WTC11 (cell line): ENCODE measurements at regions not wholly inside any gene's neighbourhood (a gene's known extent, or its start where the extent isn't known, plus 50 kb on each side); places are given as distances from the start of the nearest gene placed in this dataset.

Experiments used
- ATAC-seq: fragments of 200-7000 bp; cut with Tn5 transposase; 2 replicates; pipeline ENCODE4 v1.10.0; 2021; ENCODE audit warnings: mild to moderate bottlenecking, moderate library complexity
- CTCF ChIA-PET: fragments of 300-600 bp; sonication (Branson Sonifier 250); formaldehyde crosslinking; loops from one replicate; lab custom pipeline; 2021; ENCODE audit warnings: antibody characterized with exemption; lab: Charles Lee
- POLR2A ChIA-PET: fragments of 350-600 bp; sonication (Branson Sonifier 250); formaldehyde crosslinking; loops from one replicate; lab custom pipeline; 2021; ENCODE audit warnings: antibody characterized with exemption; lab: Charles Lee
- DNase-seq: peaks from one replicate; pipeline ENCODE4 v3.0.0; 2021; ENCODE audit warnings: low spot score
- H3K27ac Mint-ChIP-seq: 2 replicates; pipeline ENCODE4 v1.8.0; 2021; ENCODE audit warnings: mixed read lengths
- H3K27me3 Mint-ChIP-seq: 2 replicates; pipeline ENCODE4 v1.8.0; 2021; ENCODE audit warnings: low read depth, mild to moderate bottlenecking, moderate library complexity, mixed read lengths
- H3K36me3 Mint-ChIP-seq: 2 replicates; pipeline ENCODE4 v1.8.0; 2021; ENCODE audit warnings: mixed read lengths
- H3K4me1 Mint-ChIP-seq: 2 replicates; pipeline ENCODE4 v1.8.0; 2022; ENCODE audit warnings: mixed read lengths
- H3K4me3 Mint-ChIP-seq: 2 replicates; pipeline ENCODE4 v1.8.0; 2021; ENCODE audit warnings: mild to moderate bottlenecking, moderate library complexity, mixed read lengths
- H3K9me3 Mint-ChIP-seq: 2 replicates; pipeline ENCODE4 v1.8.0; 2021; ENCODE audit warnings: mixed read lengths
- CREB1 ChIP-seq: sonication (generic); formaldehyde crosslinking; IDR thresholded peaks from 2 replicates; pipeline ENCODE4 v1.8.0; 2023; ENCODE audit warnings: mild to moderate bottlenecking, missing genetic modification reagents
- ERG ChIP-seq: fragments of 250-450 bp; sonication (Bioruptor Pico); IDR thresholded peaks from 2 replicates; pipeline ENCODE4 v1.8.0; 2021; ENCODE audit warnings: mild to moderate bottlenecking
- FOXJ3 ChIP-seq: sonication (generic); formaldehyde crosslinking; IDR thresholded peaks from 2 replicates; pipeline ENCODE4 v1.9.0; 2021; ENCODE audit warnings: missing genetic modification reagents, mild to moderate bottlenecking, borderline replicate concordance
- GTF2I ChIP-seq: fragments of 250-450 bp; sonication (Bioruptor Pico); conservative IDR thresholded peaks from 2 replicates; pipeline ENCODE4 v1.4.0; 2021; ENCODE audit warnings: mild to moderate bottlenecking
- SMAD4 ChIP-seq: sonication (generic); formaldehyde crosslinking; IDR thresholded peaks from 2 replicates; pipeline ENCODE4 v1.8.0; 2022; ENCODE audit warnings: mild to moderate bottlenecking, missing genetic modification reagents
- TEAD1 ChIP-seq: sonication (generic); formaldehyde crosslinking; IDR thresholded peaks from 2 replicates; pipeline ENCODE4 v1.8.0; 2022; ENCODE audit warnings: mild to moderate bottlenecking, missing genetic modification reagents
- TEAD4 ChIP-seq: sonication (generic); formaldehyde crosslinking; IDR thresholded peaks from 2 replicates; pipeline ENCODE4 v1.8.0; 2022; ENCODE audit warnings: mild to moderate bottlenecking, missing genetic modification reagents
- ZBTB21 ChIP-seq: sonication (generic); formaldehyde crosslinking; IDR thresholded peaks from 2 replicates; pipeline ENCODE4 v1.8.1; 2023; ENCODE audit warnings: mild to moderate bottlenecking, missing genetic modification reagents, borderline replicate concordance
- ZNF317 ChIP-seq: sonication (generic); formaldehyde crosslinking; IDR thresholded peaks from 2 replicates; pipeline ENCODE4 v1.8.1; 2023; ENCODE audit warnings: low read depth, mild to moderate bottlenecking, moderate library complexity, missing genetic modification reagents, borderline replicate concordance
- TF ChIP-seq, protein P1 (sequence below): sonication (generic); formaldehyde crosslinking; IDR thresholded peaks from 2 replicates; pipeline ENCODE4 v1.8.1; 2022; ENCODE audit warnings: missing genetic modification reagents, borderline replicate concordance
- TF ChIP-seq, protein P2 (sequence below): fragments of 250-450 bp; sonication (Bioruptor Pico); IDR thresholded peaks from 2 replicates; pipeline ENCODE4 v1.9.0; 2021; ENCODE audit warnings: moderate library complexity, mild to moderate bottlenecking, inconsistent platforms, borderline replicate concordance
- TF ChIP-seq, protein P3 (sequence below): sonication (generic); formaldehyde crosslinking; IDR thresholded peaks from 2 replicates; pipeline ENCODE4 v1.8.0; 2022; ENCODE audit warnings: mild to moderate bottlenecking, missing genetic modification reagents
- TF ChIP-seq, protein P4 (sequence below): fragments of 200-600 bp; IDR thresholded peaks from 2 replicates; pipeline ENCODE4 v1.8.0; 2022; ENCODE audit warnings: antibody characterized with exemption
- TF ChIP-seq, protein P5 (sequence below): sonication (generic); formaldehyde crosslinking; IDR thresholded peaks from 2 replicates; pipeline ENCODE4 v1.8.0; 2023; ENCODE audit warnings: missing genetic modification reagents
- TF ChIP-seq, protein P6 (sequence below): sonication (generic); formaldehyde crosslinking; IDR thresholded peaks from 2 replicates; pipeline ENCODE4 v1.8.0; 2022; ENCODE audit warnings: missing genetic modification reagents

DNA sequence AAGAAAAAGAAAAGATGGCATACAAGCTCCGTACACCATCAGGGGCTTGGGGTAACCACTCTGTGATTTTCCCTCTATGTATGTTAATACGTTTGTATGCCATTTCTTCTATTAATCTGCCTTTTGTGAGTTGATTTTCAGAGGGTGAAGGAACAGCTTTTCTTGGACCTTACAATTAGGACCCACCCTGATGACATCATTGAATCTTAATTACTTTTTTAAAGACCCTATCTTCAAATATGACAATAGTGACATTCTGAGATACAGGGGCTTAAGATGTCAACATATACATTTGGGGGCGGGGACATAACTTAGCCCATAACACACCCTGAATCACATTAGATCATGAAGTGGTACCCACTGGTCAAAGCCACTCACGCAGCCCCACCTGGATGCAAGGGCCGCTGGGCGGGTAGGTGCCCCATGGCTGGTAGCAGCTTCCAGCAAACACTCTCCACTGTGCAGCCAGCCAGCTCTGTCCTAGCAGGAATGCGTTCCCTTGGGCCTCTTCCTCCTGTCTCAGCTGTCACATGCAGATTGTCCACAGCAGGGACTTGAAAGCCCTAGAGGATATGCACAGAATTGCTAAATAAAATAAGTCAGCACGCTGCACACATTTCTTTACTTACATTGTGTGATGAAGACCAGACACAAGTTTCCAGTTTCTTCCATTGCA is 74.5 kb downstream of the FOXF2 start:
- POLR2A ChIA-PET: no interaction called here
- Mint-ChIP-seq H3K4me3 (no peak overlapping the region), H3K27ac (0 out of 2 replicates have a peak overlapping the region, but pooled peaks have one; percentile 15), H3K36me3 (no peaks in the 10 kb centered on the region), H3K9me3 (0 out of 2 replicates have a peak, but pooled peaks cover 12% of the 10 kb centered on the region), H3K4me1 (peaks cover 32% of the 10 kb centered on the region), H3K27me3 (no peaks in the 10 kb centered on the region; the same call in 1 of the 2 replicates)
- ATAC-seq (no peak), DNase-seq (no peak)
- CTCF ChIA-PET: interaction anchor here (1.2 kb wide), 2 partner anchors 10 to 91 kb away, joined by 3 to 5 read pairs; no protein-coding TSS in a partner anchor
- TF ChIP-seq ZBTB21: no peak
- TF ChIP-seq, protein P1, sequence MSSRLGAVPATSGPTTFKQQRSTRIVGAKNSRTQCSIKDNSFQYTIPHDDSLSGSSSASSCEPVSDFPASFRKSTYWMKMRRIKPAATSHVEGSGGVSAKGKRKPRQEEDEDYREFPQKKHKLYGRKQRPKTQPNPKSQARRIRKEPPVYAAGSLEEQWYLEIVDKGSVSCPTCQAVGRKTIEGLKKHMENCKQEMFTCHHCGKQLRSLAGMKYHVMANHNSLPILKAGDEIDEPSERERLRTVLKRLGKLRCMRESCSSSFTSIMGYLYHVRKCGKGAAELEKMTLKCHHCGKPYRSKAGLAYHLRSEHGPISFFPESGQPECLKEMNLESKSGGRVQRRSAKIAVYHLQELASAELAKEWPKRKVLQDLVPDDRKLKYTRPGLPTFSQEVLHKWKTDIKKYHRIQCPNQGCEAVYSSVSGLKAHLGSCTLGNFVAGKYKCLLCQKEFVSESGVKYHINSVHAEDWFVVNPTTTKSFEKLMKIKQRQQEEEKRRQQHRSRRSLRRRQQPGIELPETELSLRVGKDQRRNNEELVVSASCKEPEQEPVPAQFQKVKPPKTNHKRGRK (CRISPR knock-in tag): no peak
- no peak for TF ChIP-seq CREB1 (CRISPR knock-in tag)
- TF ChIP-seq ZNF317 (CRISPR knock-in tag): no peak
- TF ChIP-seq GTF2I (CRISPR knock-in tag): no peak
- TF ChIP-seq FOXJ3 (CRISPR knock-in tag): no peak
- TF ChIP-seq SMAD4: no peak
- TF ChIP-seq, protein P2, sequence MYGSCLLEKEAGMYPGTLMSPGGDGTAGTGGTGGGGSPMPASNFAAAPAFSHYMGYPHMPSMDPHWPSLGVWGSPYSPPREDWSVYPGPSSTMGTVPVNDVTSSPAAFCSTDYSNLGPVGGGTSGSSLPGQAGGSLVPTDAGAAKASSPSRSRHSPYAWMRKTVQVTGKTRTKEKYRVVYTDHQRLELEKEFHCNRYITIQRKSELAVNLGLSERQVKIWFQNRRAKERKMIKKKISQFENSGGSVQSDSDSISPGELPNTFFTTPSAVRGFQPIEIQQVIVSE: no peak
- TF ChIP-seq, protein P3, sequence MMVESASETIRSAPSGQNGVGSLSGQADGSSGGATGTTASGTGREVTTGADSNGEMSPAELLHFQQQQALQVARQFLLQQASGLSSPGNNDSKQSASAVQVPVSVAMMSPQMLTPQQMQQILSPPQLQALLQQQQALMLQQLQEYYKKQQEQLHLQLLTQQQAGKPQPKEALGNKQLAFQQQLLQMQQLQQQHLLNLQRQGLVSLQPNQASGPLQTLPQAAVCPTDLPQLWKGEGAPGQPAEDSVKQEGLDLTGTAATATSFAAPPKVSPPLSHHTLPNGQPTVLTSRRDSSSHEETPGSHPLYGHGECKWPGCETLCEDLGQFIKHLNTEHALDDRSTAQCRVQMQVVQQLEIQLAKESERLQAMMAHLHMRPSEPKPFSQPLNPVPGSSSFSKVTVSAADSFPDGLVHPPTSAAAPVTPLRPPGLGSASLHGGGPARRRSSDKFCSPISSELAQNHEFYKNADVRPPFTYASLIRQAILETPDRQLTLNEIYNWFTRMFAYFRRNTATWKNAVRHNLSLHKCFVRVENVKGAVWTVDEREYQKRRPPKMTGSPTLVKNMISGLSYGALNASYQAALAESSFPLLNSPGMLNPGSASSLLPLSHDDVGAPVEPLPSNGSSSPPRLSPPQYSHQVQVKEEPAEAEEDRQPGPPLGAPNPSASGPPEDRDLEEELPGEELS (CRISPR knock-in tag): no peak
- TF ChIP-seq TEAD1 (CRISPR knock-in tag): no peak
- no peak for TF ChIP-seq ERG (CRISPR knock-in tag)
- TF ChIP-seq, protein P4, sequence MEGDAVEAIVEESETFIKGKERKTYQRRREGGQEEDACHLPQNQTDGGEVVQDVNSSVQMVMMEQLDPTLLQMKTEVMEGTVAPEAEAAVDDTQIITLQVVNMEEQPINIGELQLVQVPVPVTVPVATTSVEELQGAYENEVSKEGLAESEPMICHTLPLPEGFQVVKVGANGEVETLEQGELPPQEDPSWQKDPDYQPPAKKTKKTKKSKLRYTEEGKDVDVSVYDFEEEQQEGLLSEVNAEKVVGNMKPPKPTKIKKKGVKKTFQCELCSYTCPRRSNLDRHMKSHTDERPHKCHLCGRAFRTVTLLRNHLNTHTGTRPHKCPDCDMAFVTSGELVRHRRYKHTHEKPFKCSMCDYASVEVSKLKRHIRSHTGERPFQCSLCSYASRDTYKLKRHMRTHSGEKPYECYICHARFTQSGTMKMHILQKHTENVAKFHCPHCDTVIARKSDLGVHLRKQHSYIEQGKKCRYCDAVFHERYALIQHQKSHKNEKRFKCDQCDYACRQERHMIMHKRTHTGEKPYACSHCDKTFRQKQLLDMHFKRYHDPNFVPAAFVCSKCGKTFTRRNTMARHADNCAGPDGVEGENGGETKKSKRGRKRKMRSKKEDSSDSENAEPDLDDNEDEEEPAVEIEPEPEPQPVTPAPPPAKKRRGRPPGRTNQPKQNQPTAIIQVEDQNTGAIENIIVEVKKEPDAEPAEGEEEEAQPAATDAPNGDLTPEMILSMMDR: no peak

DNA sequence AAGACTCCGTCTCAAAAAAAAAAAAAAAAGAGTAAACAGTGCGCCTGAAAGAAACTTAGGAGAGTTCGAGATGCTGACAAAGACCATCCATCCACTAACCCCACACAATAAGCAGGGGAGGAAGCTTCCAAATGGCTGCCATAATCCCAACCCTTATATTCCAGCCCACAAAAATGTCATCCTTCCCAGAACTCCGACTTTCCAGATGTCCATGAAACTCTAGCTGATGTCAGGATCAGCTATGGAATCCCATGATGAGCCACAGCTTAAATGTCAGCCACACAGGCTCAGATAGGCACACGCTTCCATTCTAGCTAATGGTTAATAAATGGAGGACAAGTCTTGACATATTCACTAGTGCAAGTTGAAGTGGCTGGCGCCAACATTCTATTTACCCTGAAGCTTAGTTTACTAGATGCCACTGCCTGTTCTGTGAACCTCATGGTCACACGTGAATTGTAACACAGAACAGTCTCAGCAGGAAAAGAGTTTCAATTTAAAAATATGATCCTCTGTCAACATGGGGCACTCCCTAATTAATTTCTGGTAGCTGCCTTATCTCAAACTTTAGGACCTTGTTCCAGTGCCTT is 75.5 kb downstream of the FOXF2 start:
- no peaks in the 10 kb centered on the region; the same call in 1 of the 2 replicates for H3K27me3 Mint-ChIP-seq
- CTCF ChIA-PET: interaction anchor here (1.0 to 1.2 kb wide), 3 partner anchors 9 to 90 kb away, joined by 3 read pairs; no protein-coding TSS in a partner anchor
- no peaks in the 10 kb centered on the region for H3K36me3 Mint-ChIP-seq
- ATAC-seq (no peak), DNase-seq (no peak)
- 0 out of 2 replicates have a peak, but pooled peaks cover 8% of the 10 kb centered on the region for H3K9me3 Mint-ChIP-seq
- POLR2A ChIA-PET: no interaction called here
- peaks cover 36% of the 10 kb centered on the region for H3K4me1 Mint-ChIP-seq
- H3K4me3 Mint-ChIP-seq: no peak overlapping the region
- no peak overlapping the region for H3K27ac Mint-ChIP-seq
- TF ChIP-seq, protein P5, sequence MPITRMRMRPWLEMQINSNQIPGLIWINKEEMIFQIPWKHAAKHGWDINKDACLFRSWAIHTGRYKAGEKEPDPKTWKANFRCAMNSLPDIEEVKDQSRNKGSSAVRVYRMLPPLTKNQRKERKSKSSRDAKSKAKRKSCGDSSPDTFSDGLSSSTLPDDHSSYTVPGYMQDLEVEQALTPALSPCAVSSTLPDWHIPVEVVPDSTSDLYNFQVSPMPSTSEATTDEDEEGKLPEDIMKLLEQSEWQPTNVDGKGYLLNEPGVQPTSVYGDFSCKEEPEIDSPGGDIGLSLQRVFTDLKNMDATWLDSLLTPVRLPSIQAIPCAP (CRISPR knock-in tag): no peak
- TF ChIP-seq, protein P6, sequence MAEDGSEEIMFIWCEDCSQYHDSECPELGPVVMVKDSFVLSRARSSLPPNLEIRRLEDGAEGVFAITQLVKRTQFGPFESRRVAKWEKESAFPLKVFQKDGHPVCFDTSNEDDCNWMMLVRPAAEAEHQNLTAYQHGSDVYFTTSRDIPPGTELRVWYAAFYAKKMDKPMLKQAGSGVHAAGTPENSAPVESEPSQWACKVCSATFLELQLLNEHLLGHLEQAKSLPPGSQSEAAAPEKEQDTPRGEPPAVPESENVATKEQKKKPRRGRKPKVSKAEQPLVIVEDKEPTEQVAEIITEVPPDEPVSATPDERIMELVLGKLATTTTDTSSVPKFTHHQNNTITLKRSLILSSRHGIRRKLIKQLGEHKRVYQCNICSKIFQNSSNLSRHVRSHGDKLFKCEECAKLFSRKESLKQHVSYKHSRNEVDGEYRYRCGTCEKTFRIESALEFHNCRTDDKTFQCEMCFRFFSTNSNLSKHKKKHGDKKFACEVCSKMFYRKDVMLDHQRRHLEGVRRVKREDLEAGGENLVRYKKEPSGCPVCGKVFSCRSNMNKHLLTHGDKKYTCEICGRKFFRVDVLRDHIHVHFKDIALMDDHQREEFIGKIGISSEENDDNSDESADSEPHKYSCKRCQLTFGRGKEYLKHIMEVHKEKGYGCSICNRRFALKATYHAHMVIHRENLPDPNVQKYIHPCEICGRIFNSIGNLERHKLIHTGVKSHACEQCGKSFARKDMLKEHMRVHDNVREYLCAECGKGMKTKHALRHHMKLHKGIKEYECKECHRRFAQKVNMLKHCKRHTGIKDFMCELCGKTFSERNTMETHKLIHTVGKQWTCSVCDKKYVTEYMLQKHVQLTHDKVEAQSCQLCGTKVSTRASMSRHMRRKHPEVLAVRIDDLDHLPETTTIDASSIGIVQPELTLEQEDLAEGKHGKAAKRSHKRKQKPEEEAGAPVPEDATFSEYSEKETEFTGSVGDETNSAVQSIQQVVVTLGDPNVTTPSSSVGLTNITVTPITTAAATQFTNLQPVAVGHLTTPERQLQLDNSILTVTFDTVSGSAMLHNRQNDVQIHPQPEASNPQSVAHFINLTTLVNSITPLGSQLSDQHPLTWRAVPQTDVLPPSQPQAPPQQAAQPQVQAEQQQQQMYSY: no peak
- TF ChIP-seq TEAD4 (CRISPR knock-in tag): no peak
